Endothelial cell of umbilical vein (primary cell): ENCODE measurements at regions not wholly inside any gene's neighbourhood (a gene's known extent, or its start where the extent isn't known, plus 50 kb on each side); places are given as distances from the start of the nearest gene placed in this dataset.

ENCODE experiments used
- BruUV-seq: library from RNA; stranded (reverse); fragments of 400-500 nt; replicated peaks from 2 replicates; lab custom pipeline; 2021; lab: Mats Ljungman, UMichigan
- CTCF ChIA-PET: fragments of 300-600, 350-600 bp; sonication (Branson Sonifier 250); formaldehyde crosslinking; loops from one replicate; lab custom pipeline; 2021; ENCODE audit warnings: antibody characterized with exemption, inconsistent platforms; lab: Charles Lee
- POLR2A ChIA-PET: fragments of 300-600, 350-600 bp; sonication (Branson Sonifier 250); formaldehyde crosslinking; loops from one replicate; lab custom pipeline; 2021; ENCODE audit warnings: antibody characterized with exemption, inconsistent platforms; lab: Charles Lee
- DNase-seq: peaks from one replicate; pipeline ENCODE4 v3.0.0-alpha.2; 2011; ENCODE audit warnings: low read depth, low spot score
- FAIRE-seq: peaks from 2 replicates; lab custom pipeline; 2011; peaks lifted over from hg19 to GRCh38; lab: Jason Lieb, UNC
- H2AFZ ChIP-seq: 2 replicates; pipeline ENCODE4 v1.6.0; 2012; ENCODE audit warnings: low read depth, low read length, control low read depth, inconsistent platforms
- H3K27ac ChIP-seq: 2 replicates; pipeline ENCODE4 v1.5.1; 2011; ENCODE audit warnings: low read depth, mild to moderate bottlenecking, control low read depth, low read length, moderate library complexity; ENCODE audit not compliant: insufficient read depth
- H3K27me3 ChIP-seq, 2 experiments: 2 replicates each; pipeline versions ENCODE4 v1.6.0 to v1.6.1; 2011; ENCODE audit warnings: low read length in 2 of 2, mixed read lengths in 1 of 2; ENCODE audit not compliant: control insufficient read depth in 2 of 2, insufficient read depth in 2 of 2
- H3K36me3 ChIP-seq, 2 experiments: 2 replicates in 1 of 2; 3 replicates in 1 of 2; pipeline ENCODE4 v1.5.1; 2011; ENCODE audit warnings: low read length in 2 of 2, mild to moderate bottlenecking in 1 of 2, moderate library complexity in 1 of 2; ENCODE audit not compliant: control insufficient read depth in 2 of 2, insufficient read depth in 2 of 2; ENCODE audit errors: extremely low read depth in 1 of 2
- H3K4me1 ChIP-seq: 3 replicates; pipeline ENCODE4 v1.5.1; 2011; ENCODE audit warnings: mild to moderate bottlenecking, low read length; ENCODE audit not compliant: control insufficient read depth, insufficient read depth; ENCODE audit errors: extremely low read depth
- H3K4me2 ChIP-seq: 2 replicates; pipeline ENCODE4 v1.6.1; 2011; ENCODE audit warnings: low read length, control low read depth, mixed read lengths; ENCODE audit not compliant: insufficient read depth
- H3K4me3 ChIP-seq, 3 experiments: fragments of 200-600 bp in 1 of 3; sonication (generic), shearing (Covaris generic) in 1 of 3; replicated peaks in 1 of 3; 2 replicates each; pipeline ENCODE4 v1.5.1; 2011 to 2016; ENCODE audit warnings: control low read depth in 3 of 3, low read length in 3 of 3, mild to moderate bottlenecking in 2 of 3, inconsistent platforms in 1 of 3, low read depth in 1 of 3, moderate library complexity in 1 of 3; ENCODE audit not compliant: insufficient read depth in 1 of 3
- H3K79me2 ChIP-seq: 2 replicates; pipeline ENCODE4 v1.6.0; 2012; ENCODE audit warnings: low read length, inconsistent platforms; ENCODE audit not compliant: control insufficient read depth, insufficient read depth
- H3K9ac ChIP-seq: replicated peaks from 2 replicates; pipeline ENCODE3; 2011; ENCODE audit warnings: low read length, control low read depth; ENCODE audit not compliant: insufficient read depth; ENCODE audit errors: extremely low read depth
- H3K9me1 ChIP-seq: replicated peaks from 3 replicates; pipeline ENCODE4 v1.6.0; 2011; ENCODE audit warnings: mild to moderate bottlenecking, low read length; ENCODE audit not compliant: control insufficient read depth, insufficient read depth; ENCODE audit errors: extremely low read depth
- H3K9me3 ChIP-seq: replicated peaks from 2 replicates; pipeline ENCODE4 v1.5.1; 2012; ENCODE audit warnings: low read length, inconsistent platforms; ENCODE audit not compliant: control insufficient read depth, insufficient read depth
- H4K20me1 ChIP-seq: replicated peaks from 2 replicates; pipeline ENCODE3; 2011; ENCODE audit warnings: mild to moderate bottlenecking, low read length; ENCODE audit not compliant: control insufficient read depth, insufficient read depth; ENCODE audit errors: extremely low read depth
- EZH2 ChIP-seq: IDR thresholded peaks from 2 replicates; pipeline ENCODE4 v1.6.1; 2012; ENCODE audit warnings: borderline replicate concordance, low read depth, mild to moderate bottlenecking, moderate library complexity, low read length, inconsistent platforms; ENCODE audit not compliant: severe bottlenecking
- FOS ChIP-seq: IDR thresholded peaks from 2 replicates; pipeline ENCODE4 v1.6.1; 2011; ENCODE audit warnings: mild to moderate bottlenecking, low read length, moderate library complexity, borderline replicate concordance; ENCODE audit not compliant: insufficient read depth
- JUN ChIP-seq: IDR thresholded peaks from 2 replicates; pipeline ENCODE4 v1.6.1; 2011; ENCODE audit warnings: borderline replicate concordance, low read depth; ENCODE audit not compliant: insufficient read length, insufficient read depth
- MYC ChIP-seq: IDR thresholded peaks from one replicate; pipeline ENCODE4 v1.6.1; 2011; ENCODE audit warnings: mild to moderate bottlenecking, low read depth, low read length
- POLR2AphosphoS5 ChIP-seq: IDR thresholded peaks from 2 replicates; pipeline ENCODE4 v1.6.1; 2012; ENCODE audit warnings: low read depth, mild to moderate bottlenecking, control low read depth, low read length, moderate library complexity; ENCODE audit not compliant: insufficient read depth
- dilution Hi-C: fragments of 300-500 bp; cut with MboI; formaldehyde crosslinking; loops from one replicate; pipeline ENCODE4 v1.15.0; 2019; ENCODE audit warnings: low sequenced_read_pairs; ENCODE audit not compliant: extremely low pct_ligation_motif_present
- intact Hi-C: fragments of 100-400 bp; cut with micrococcal nuclease; formaldehyde crosslinking; loops from one replicate; pipeline ENCODE4 v1.10.0; 2022
- TF ChIP-seq, protein P1 (sequence below), 2 donors: IDR thresholded peaks; 1 replicate in 1 of 2; 2 replicates in 1 of 2; pipeline ENCODE4 v1.5.1; 2011; ENCODE audit warnings: low read length in 2 of 2, mild to moderate bottlenecking in 2 of 2, moderate library complexity in 2 of 2, control low read depth in 1 of 2, inconsistent platforms in 1 of 2, low read depth in 1 of 2; ENCODE audit not compliant: insufficient read depth in 1 of 2; ENCODE audit errors: extremely low read depth in 1 of 2
- TF ChIP-seq, protein P2 (sequence below): IDR thresholded peaks from 2 replicates; pipeline ENCODE4 v1.6.1; 2011; ENCODE audit not compliant: insufficient read depth, insufficient read length

DNA sequence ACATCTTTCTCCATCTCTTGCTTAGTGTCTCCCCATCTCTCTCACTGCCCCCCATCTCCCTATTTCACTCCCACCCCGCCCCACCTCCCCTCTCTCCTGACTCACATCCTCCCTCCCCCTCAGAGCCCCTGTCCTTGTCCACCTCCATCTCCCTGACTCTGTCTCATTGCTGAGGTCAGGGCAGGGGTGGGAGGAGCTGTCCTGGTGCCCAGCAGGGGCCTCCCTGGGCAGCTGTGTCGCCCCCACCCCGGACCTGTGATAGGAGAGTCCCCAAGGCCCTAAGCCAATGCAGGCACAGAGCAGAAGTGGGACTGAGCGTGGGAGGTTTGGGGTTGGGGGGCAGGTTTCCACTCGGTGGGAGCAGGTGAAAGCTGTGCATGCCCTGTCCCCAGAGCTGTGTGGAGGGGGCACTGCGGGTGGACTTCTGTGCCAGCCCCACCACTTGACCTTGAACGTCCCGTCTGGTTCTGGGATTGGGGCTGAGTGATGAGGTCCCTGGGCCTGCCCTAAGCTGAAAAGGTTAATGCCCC, 210.8 kb downstream of the TBC1D2B start:
- intact Hi-C loops: no loop called here
- DNase-seq: no peak
- no peaks in the 10 kb centered on the region for H3K79me2 ChIP-seq
- no TSS peak for BruUV-seq
- no peak overlapping the region for H3K4me2 ChIP-seq
- no peaks in the 10 kb centered on the region for H4K20me1 ChIP-seq
- peaks cover 4% of the 10 kb centered on the region for H3K4me1 ChIP-seq
- TF ChIP-seq, protein P1, sequence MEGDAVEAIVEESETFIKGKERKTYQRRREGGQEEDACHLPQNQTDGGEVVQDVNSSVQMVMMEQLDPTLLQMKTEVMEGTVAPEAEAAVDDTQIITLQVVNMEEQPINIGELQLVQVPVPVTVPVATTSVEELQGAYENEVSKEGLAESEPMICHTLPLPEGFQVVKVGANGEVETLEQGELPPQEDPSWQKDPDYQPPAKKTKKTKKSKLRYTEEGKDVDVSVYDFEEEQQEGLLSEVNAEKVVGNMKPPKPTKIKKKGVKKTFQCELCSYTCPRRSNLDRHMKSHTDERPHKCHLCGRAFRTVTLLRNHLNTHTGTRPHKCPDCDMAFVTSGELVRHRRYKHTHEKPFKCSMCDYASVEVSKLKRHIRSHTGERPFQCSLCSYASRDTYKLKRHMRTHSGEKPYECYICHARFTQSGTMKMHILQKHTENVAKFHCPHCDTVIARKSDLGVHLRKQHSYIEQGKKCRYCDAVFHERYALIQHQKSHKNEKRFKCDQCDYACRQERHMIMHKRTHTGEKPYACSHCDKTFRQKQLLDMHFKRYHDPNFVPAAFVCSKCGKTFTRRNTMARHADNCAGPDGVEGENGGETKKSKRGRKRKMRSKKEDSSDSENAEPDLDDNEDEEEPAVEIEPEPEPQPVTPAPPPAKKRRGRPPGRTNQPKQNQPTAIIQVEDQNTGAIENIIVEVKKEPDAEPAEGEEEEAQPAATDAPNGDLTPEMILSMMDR (IDR thresholded peaks at IDR 0.05; ENCODE audit: extremely low read depth in 1 of 2, insufficient read depth in 1 of 2, low read depth in 1 of 2, low read length in 2 of 2): no peak
- TF ChIP-seq JUN (no peak), MYC (no peak), FOS (no peak), EZH2 (no peak), POLR2AphosphoS5 (no peak)
- TF ChIP-seq, protein P2, sequence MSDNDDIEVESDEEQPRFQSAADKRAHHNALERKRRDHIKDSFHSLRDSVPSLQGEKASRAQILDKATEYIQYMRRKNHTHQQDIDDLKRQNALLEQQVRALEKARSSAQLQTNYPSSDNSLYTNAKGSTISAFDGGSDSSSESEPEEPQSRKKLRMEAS: no peak
- dilution Hi-C loops: no loop called here
- no peaks in the 10 kb centered on the region for H3K9me3 ChIP-seq
- H3K9ac ChIP-seq: no peak overlapping the region
- H3K9me1 ChIP-seq: no peaks in the 10 kb centered on the region
- no peaks in the 10 kb centered on the region for H3K27me3 ChIP-seq
- POLR2A ChIA-PET: no interaction called here
- no peak for FAIRE-seq
- no peak overlapping the region for H3K27ac ChIP-seq
- CTCF ChIA-PET: no interaction called here
- no peaks in the 10 kb centered on the region for H3K36me3 ChIP-seq
- no peak overlapping the region for H3K4me3 ChIP-seq
- no peak overlapping the region for H2AFZ ChIP-seq
